Smooth muscle cell (in vitro differentiated cells): ENCODE measurements at regions not wholly inside any gene's neighbourhood (a gene's known extent, or its start where the extent isn't known, plus 50 kb on each side); places are given as distances from the start of the nearest gene placed in this dataset.
A peak's percentile ranks its signal among the peaks of the same experiment; 100 is the strongest.

Experiments
- DNase-seq: peaks from one replicate; lab custom pipeline; 2025; ENCODE audit not compliant: unreplicated experiment; lab: John Stamatoyannopoulos, UW
- H2AFZ ChIP-seq: fragments of 200-600 bp; sonication (generic); 2 replicates; pipeline ENCODE4 v1.6.0; 2016; ENCODE audit warnings: antibody characterized with exemption, low read depth, mild to moderate bottlenecking
- H3F3A ChIP-seq: fragments of 200-600 bp; sonication (generic); 2 replicates; pipeline ENCODE4 v1.6.0; 2017; ENCODE audit warnings: antibody characterized with exemption, low read depth
- H3K27ac ChIP-seq: fragments of 200-600 bp; sonication (generic); 2 replicates; pipeline ENCODE4 v1.5.1; 2016; ENCODE audit warnings: low read depth, mild to moderate bottlenecking
- H3K27me3 ChIP-seq: fragments of 200-600 bp; sonication (generic); 2 replicates; pipeline ENCODE4 v1.6.1; 2016; ENCODE audit warnings: low read depth, mild to moderate bottlenecking
- H3K36me3 ChIP-seq: fragments of 200-600 bp; sonication (generic); 2 replicates; pipeline ENCODE4 v1.5.1; 2016; ENCODE audit warnings: low read depth
- H3K4me1 ChIP-seq: fragments of 200-600 bp; sonication (generic); 2 replicates; pipeline ENCODE4 v1.5.1; 2016; ENCODE audit warnings: low read depth
- H3K4me2 ChIP-seq: fragments of 200-600 bp; sonication (generic); 2 replicates; pipeline ENCODE4 v1.6.0; 2016; ENCODE audit warnings: mild to moderate bottlenecking
- H3K4me3 ChIP-seq: fragments of 200-600 bp; sonication (generic); 2 replicates; pipeline ENCODE4 v1.5.1; 2016; ENCODE audit warnings: mild to moderate bottlenecking
- H3K79me2 ChIP-seq: fragments of 200-600 bp; sonication (generic); 2 replicates; pipeline ENCODE4 v1.6.0; 2016; ENCODE audit warnings: low read depth, mild to moderate bottlenecking
- H3K9ac ChIP-seq: fragments of 200-600 bp; sonication (generic); 2 replicates; pipeline ENCODE4 v1.6.0; 2016; ENCODE audit warnings: low read depth
- H3K9me3 ChIP-seq: fragments of 200-600 bp; sonication (generic); replicated peaks from 2 replicates; pipeline ENCODE4 v1.5.1; 2016; ENCODE audit warnings: low read depth
- H4K20me1 ChIP-seq: fragments of 200-600 bp; sonication (generic); 2 replicates; pipeline ENCODE4 v1.6.0; 2016; ENCODE audit warnings: low read depth
- CTCF ChIP-seq: fragments of 200-600 bp; sonication (generic); IDR thresholded peaks from 2 replicates; pipeline ENCODE4 v1.5.1; 2017; ENCODE audit warnings: borderline replicate concordance, mild to moderate bottlenecking, antibody characterized with exemption; ENCODE audit not compliant: insufficient read depth, poor library complexity, severe bottlenecking
- WGBS: methylation state at CpG from one replicate; pipeline ENCODE4 v1.1.7; 2016; ENCODE audit warnings: low lambda C conversion rate; 5-methylcytosine and 5-hydroxymethylcytosine counted together

GRCh38 chr16:73329358-73330286 lies 281.7 kb upstream of the ZFHX3 start:
- DNase-seq = peak; percentile 7
- Histone ChIP-seq H3K27ac (peak overlapping the region; percentile 39), H3K4me3 (no peak overlapping the region), H3K4me2 (peak overlapping the region; percentile 55), H3K36me3 (no peaks in the 10 kb centered on the region), H3K79me2 (no peaks in the 10 kb centered on the region), H3K27me3 (no peaks in the 10 kb centered on the region), H3K9ac (no peak overlapping the region), H3K9me3 (no peaks in the 10 kb centered on the region), H3F3A (peaks cover 3% of the 10 kb centered on the region), H2AFZ (no peak overlapping the region), H4K20me1 (no peaks in the 10 kb centered on the region), H3K4me1 (peaks cover 9% of the 10 kb centered on the region)
- no peak for TF ChIP-seq CTCF
- WGBS = 35% methylated on average over 16 of the region's 16 CpGs

- no peak overlapping the region for H3K27ac ChIP-seq
- TF ChIP-seq CTCF = no peak
- no peaks in the 10 kb centered on the region for H3K36me3 ChIP-seq
These were observed 279.0 kb upstream of the ZFHX3 start for GRCh38 chr16:73326770-73327470.

GRCh38 chr16:73326221-73326620 lies 278.3 kb upstream of the ZFHX3 start:
- H3F3A ChIP-seq = peaks cover 3% of the 10 kb centered on the region
- WGBS = 84% methylated on average over 7 of the region's 7 CpGs
- no peak overlapping the region for H3K4me2 ChIP-seq
- H3K79me2 ChIP-seq = no peaks in the 10 kb centered on the region
- no peak overlapping the region for H2AFZ ChIP-seq
- H3K4me1 ChIP-seq = peaks cover 9% of the 10 kb centered on the region
- no peak for TF ChIP-seq CTCF
- no peaks in the 10 kb centered on the region for H3K36me3 ChIP-seq
- H3K9me3 ChIP-seq = no peaks in the 10 kb centered on the region
- no peak overlapping the region for H3K4me3 ChIP-seq
- H3K9ac ChIP-seq = no peak overlapping the region
- no peaks in the 10 kb centered on the region for H4K20me1 ChIP-seq
- no peak overlapping the region for H3K27ac ChIP-seq
- no peaks in the 10 kb centered on the region for H3K27me3 ChIP-seq
- DNase-seq = no peak

More at GRCh38 chr16:73326770-73327470, 279.0 kb upstream of the ZFHX3 start:
- no peaks in the 10 kb centered on the region for H4K20me1 ChIP-seq
- H3K27me3 ChIP-seq = no peaks in the 10 kb centered on the region
- H2AFZ ChIP-seq = no peak overlapping the region
- H3K9me3 ChIP-seq = no peaks in the 10 kb centered on the region
- no peak overlapping the region for H3K4me2 ChIP-seq
- 46% methylated on average over 5 of the region's 5 CpGs for WGBS
- peaks cover 3% of the 10 kb centered on the region for H3F3A ChIP-seq
- DNase-seq = no peak
- peaks cover 9% of the 10 kb centered on the region for H3K4me1 ChIP-seq
- no peaks in the 10 kb centered on the region for H3K79me2 ChIP-seq
- H3K4me3 ChIP-seq = no peak overlapping the region
- no peak overlapping the region for H3K9ac ChIP-seq
